Stomach (tissue), 4 donors: ENCODE measurements at regions not wholly inside any gene's neighbourhood (a gene's known extent, or its start where the extent isn't known, plus 50 kb on each side); places are given as distances from the start of the nearest gene placed in this dataset.

Experiments
- CTCF ChIP-seq, 7 experiments: fragments of 450-650 bp in 4 of 7; fragments of 200-600 bp in 3 of 7; sonication (generic) in 3 of 7; IDR thresholded peaks; one replicate each; pipeline ENCODE4 v1.5.1; 2016 to 2019; ENCODE audit warnings: antibody characterized with exemption in 7 of 7, control low read depth in 2 of 7, mild to moderate bottlenecking in 1 of 7
- POLR2A ChIP-seq, 4 donors: fragments of 450-650 bp; IDR thresholded peaks; one replicate each; pipeline ENCODE4 v1.6.1; 2016; ENCODE audit warnings: antibody characterized with exemption in 4 of 4, control low read depth in 2 of 4, mild to moderate bottlenecking in 1 of 4, moderate library complexity in 1 of 4

DNA sequence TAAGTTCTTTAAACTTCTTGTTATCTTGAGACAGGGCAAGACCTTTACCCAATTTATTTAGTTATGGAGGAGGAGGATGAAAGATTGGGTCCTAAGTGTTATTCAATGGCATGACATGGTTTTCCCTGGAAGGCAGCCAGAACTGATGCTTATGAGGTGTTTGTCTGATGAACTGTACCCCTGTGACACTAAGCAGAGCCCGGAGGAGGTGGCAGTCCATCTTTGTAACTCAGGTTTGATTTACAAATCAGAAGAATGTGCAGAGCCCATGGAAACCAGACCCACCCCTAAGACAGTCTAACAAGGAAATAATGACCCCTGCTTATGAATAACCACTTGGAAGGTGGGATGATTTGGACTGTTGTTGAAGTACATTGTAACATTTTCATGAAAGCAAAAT, 878.6 kb upstream of the NR2F2 start:
- TF ChIP-seq CTCF (IDR thresholded peaks at IDR 0.05) (no peak), POLR2A (IDR thresholded peaks at IDR 0.05) (no peak)
